ENCODE measurements at regions not wholly inside any gene's neighbourhood (a gene's known extent, or its start where the extent isn't known, plus 50 kb on each side); places are given as distances from the start of the nearest gene placed in this dataset.
"Not testable (repeated sequence)": the region's sequence is repeated elsewhere in the genome, so short reads cannot be mapped to it uniquely, and the experiment has no call there.

- no peaks in the 10 kb centered on the region for H3K27me3 ChIP-seq (ENCODE audit: control insufficient read depth, insufficient read depth, low read length)
- H3K4me3 ChIP-seq (ENCODE audit: insufficient read depth, low read depth, low read length): no peak overlapping the region
- no peak for DNase-seq
- no peaks in the 10 kb centered on the region for H3K36me3 ChIP-seq (replicated peaks; ENCODE audit: control insufficient read depth, insufficient read depth, low read length)
These were observed 575.1 kb downstream of the EPHA3 start for GRCh38 chr3:89682556-89682955.

- DNase-seq: no peak
- Histone ChIP-seq H3K27me3 (ENCODE audit: control insufficient read depth, insufficient read depth, low read length) (no peaks in the 10 kb centered on the region), H3K4me3 (ENCODE audit: insufficient read depth, low read depth, low read length) (no peak overlapping the region)
These were observed 578.3 kb downstream of the EPHA3 start for GRCh38 chr3:89685731-89686130.

GRCh38 chr3:89690646-89691045 is 583.2 kb downstream of the EPHA3 start:
- H3K27me3 ChIP-seq (ENCODE audit: control insufficient read depth, insufficient read depth, low read length): no peaks in the 10 kb centered on the region
- H3K4me3 ChIP-seq (ENCODE audit: insufficient read depth, low read depth, low read length): no peak overlapping the region
- DNase-seq: no peak
- no peaks in the 10 kb centered on the region for H3K36me3 ChIP-seq (replicated peaks; ENCODE audit: control insufficient read depth, insufficient read depth, low read length)

More at GRCh38 chr3:89685731-89686130, 578.3 kb downstream of the EPHA3 start:
- H3K36me3 ChIP-seq (replicated peaks; ENCODE audit: control insufficient read depth, insufficient read depth, low read length): no peaks in the 10 kb centered on the region

- H3K27me3 ChIP-seq (ENCODE audit: control insufficient read depth, insufficient read depth, low read length): no peaks in the 10 kb centered on the region
- no peak for DNase-seq
- H3K4me3 ChIP-seq (ENCODE audit: insufficient read depth, low read depth, low read length): no peak overlapping the region
- H3K36me3 ChIP-seq (replicated peaks; ENCODE audit: control insufficient read depth, insufficient read depth, low read length): no peaks in the 10 kb centered on the region
These were observed 585.2 kb downstream of the EPHA3 start for GRCh38 chr3:89692601-89693000.

- no peaks in the 10 kb centered on the region for H3K36me3 ChIP-seq (replicated peaks; ENCODE audit: control insufficient read depth, insufficient read depth, low read length)
- DNase-seq: no peak
- H3K4me3 ChIP-seq (ENCODE audit: insufficient read depth, low read depth, low read length): no peak overlapping the region
- H3K27me3 ChIP-seq (ENCODE audit: control insufficient read depth, insufficient read depth, low read length): no peaks in the 10 kb centered on the region
These were observed 590.0 kb downstream of the EPHA3 start for GRCh38 chr3:89697321-89697916.

- Histone ChIP-seq H3K27me3 (ENCODE audit: control insufficient read depth, insufficient read depth, low read length) (no peaks in the 10 kb centered on the region), H3K36me3 (replicated peaks; ENCODE audit: control insufficient read depth, insufficient read depth, low read length) (no peaks in the 10 kb centered on the region), H3K4me3 (ENCODE audit: insufficient read depth, low read depth, low read length) (no peak overlapping the region)
- DNase-seq: no peak
These were observed 590.9 kb downstream of the EPHA3 start for GRCh38 chr3:89698208-89698830.

- Histone ChIP-seq H3K36me3 (replicated peaks; ENCODE audit: control insufficient read depth, insufficient read depth, low read length) (no peaks in the 10 kb centered on the region), H3K4me3 (ENCODE audit: insufficient read depth, low read depth, low read length) (no peak overlapping the region), H3K27me3 (ENCODE audit: control insufficient read depth, insufficient read depth, low read length) (no peaks in the 10 kb centered on the region)
- no peak for DNase-seq
These were observed 591.8 kb downstream of the EPHA3 start for GRCh38 chr3:89699229-89699628.

- Histone ChIP-seq H3K36me3 (replicated peaks; ENCODE audit: control insufficient read depth, insufficient read depth, low read length) (no peaks in the 10 kb centered on the region), H3K27me3 (ENCODE audit: control insufficient read depth, insufficient read depth, low read length) (no peaks in the 10 kb centered on the region), H3K4me3 (ENCODE audit: insufficient read depth, low read depth, low read length) (no peak overlapping the region)
- DNase-seq: no peak
These were observed 592.4 kb downstream of the EPHA3 start for GRCh38 chr3:89699771-89700170.

- Histone ChIP-seq H3K36me3 (replicated peaks; ENCODE audit: control insufficient read depth, insufficient read depth, low read length) (no peaks in the 10 kb centered on the region), H3K27me3 (ENCODE audit: control insufficient read depth, insufficient read depth, low read length) (no peaks in the 10 kb centered on the region), H3K4me3 (ENCODE audit: insufficient read depth, low read depth, low read length) (no peak overlapping the region)
- DNase-seq: no peak
These were observed 595.0 kb downstream of the EPHA3 start for GRCh38 chr3:89702404-89702803.

- no peak overlapping the region for H3K4me3 ChIP-seq (ENCODE audit: insufficient read depth, low read depth, low read length)
- H3K36me3 ChIP-seq (replicated peaks; ENCODE audit: control insufficient read depth, insufficient read depth, low read length): no peaks in the 10 kb centered on the region
- no peaks in the 10 kb centered on the region for H3K27me3 ChIP-seq (ENCODE audit: control insufficient read depth, insufficient read depth, low read length)
- no peak for DNase-seq
These were observed 605.8 kb downstream of the EPHA3 start for GRCh38 chr3:89713196-89713595.

- no peak for DNase-seq
- no peaks in the 10 kb centered on the region for H3K36me3 ChIP-seq (replicated peaks; ENCODE audit: control insufficient read depth, insufficient read depth, low read length)
- H3K27me3 ChIP-seq (ENCODE audit: control insufficient read depth, insufficient read depth, low read length): no peaks in the 10 kb centered on the region
- H3K4me3 ChIP-seq (ENCODE audit: insufficient read depth, low read depth, low read length): no peak overlapping the region
These were observed 606.8 kb downstream of the EPHA3 start for GRCh38 chr3:89714237-89714636.

GRCh38 chr3:89740080-89740880 is 632.9 kb downstream of the EPHA3 start:
- H3K27me3 ChIP-seq (ENCODE audit: control insufficient read depth, insufficient read depth, low read length): no peaks in the 10 kb centered on the region
- no peak for DNase-seq
- no peak overlapping the region for H3K4me3 ChIP-seq (ENCODE audit: insufficient read depth, low read depth, low read length)
- H3K36me3 ChIP-seq (replicated peaks; ENCODE audit: control insufficient read depth, insufficient read depth, low read length): no peaks in the 10 kb centered on the region

- no peak for DNase-seq
- H3K27me3 ChIP-seq (ENCODE audit: control insufficient read depth, insufficient read depth, low read length): no peaks in the 10 kb centered on the region
- no peaks in the 10 kb centered on the region for H3K36me3 ChIP-seq (replicated peaks; ENCODE audit: control insufficient read depth, insufficient read depth, low read length)
- H3K4me3 ChIP-seq (ENCODE audit: insufficient read depth, low read depth, low read length): no peak overlapping the region
These were observed 633.4 kb downstream of the EPHA3 start for GRCh38 chr3:89740881-89741177.

GRCh38 chr3:89742546-89742945 is 635.1 kb downstream of the EPHA3 start:
- DNase-seq: no peak
- no peak overlapping the region for H3K4me3 ChIP-seq (ENCODE audit: insufficient read depth, low read depth, low read length)
- no peaks in the 10 kb centered on the region for H3K27me3 ChIP-seq (ENCODE audit: control insufficient read depth, insufficient read depth, low read length)
- no peaks in the 10 kb centered on the region for H3K36me3 ChIP-seq (replicated peaks; ENCODE audit: control insufficient read depth, insufficient read depth, low read length)

GRCh38 chr3:89747541-89748278 is 640.3 kb downstream of the EPHA3 start:
- not testable (repeated sequence) for H3K27me3 ChIP-seq (ENCODE audit: control insufficient read depth, insufficient read depth, low read length); H3K36me3 ChIP-seq (replicated peaks; ENCODE audit: control insufficient read depth, insufficient read depth, low read length); H3K4me3 ChIP-seq (ENCODE audit: insufficient read depth, low read depth, low read length); DNase-seq
